ENCODE measurements at regions not wholly inside any gene's neighbourhood (a gene's known extent, or its start where the extent isn't known, plus 50 kb on each side); places are given as distances from the start of the nearest gene placed in this dataset.

- H3K4me2 ChIP-seq (ENCODE audit: low read length), result no peak overlapping the region
- no CpG with 5 or more reads among the region's 6 CpGs for WGBS (ENCODE audit: extremely low coverage, insufficient coverage, insufficient read length)
- no peak overlapping the region for H3K14ac ChIP-seq (ENCODE audit: low read length)
- H4K91ac ChIP-seq (ENCODE audit: low read depth, low read length), result no peak overlapping the region
- H3K4me3 ChIP-seq (ENCODE audit: low read depth, low read length), result no peak overlapping the region
- H3K9me3 ChIP-seq (ENCODE audit: insufficient read depth, low read depth, low read length), result no peaks in the 10 kb centered on the region
- no peak overlapping the region for H2BK120ac ChIP-seq (ENCODE audit: insufficient read depth, low read length, poor library complexity)
- H4K8ac ChIP-seq (ENCODE audit: low read depth, low read length), result no peak overlapping the region
- H2AFZ ChIP-seq (ENCODE audit: insufficient read depth, low read length, poor library complexity), result no peak overlapping the region
- no peak overlapping the region for H4K12ac ChIP-seq (ENCODE audit: low read depth, low read length)
- H2BK12ac ChIP-seq (ENCODE audit: low read length), result no peak overlapping the region
- no peak overlapping the region for H3K4ac ChIP-seq (ENCODE audit: low read depth, low read length)
- no peaks in the 10 kb centered on the region for H3K36me3 ChIP-seq (ENCODE audit: control insufficient read depth in 1 of 2, insufficient read depth in 2 of 2, low read length in 2 of 2)
- no peaks in the 10 kb centered on the region for H3K79me1 ChIP-seq (ENCODE audit: low read length)
- no peak overlapping the region for H3K27ac ChIP-seq (ENCODE audit: low read depth, low read length)
- H2AK5ac ChIP-seq (ENCODE audit: low read length), result no peak overlapping the region
- H3K23ac ChIP-seq (ENCODE audit: low read length), result no peak overlapping the region
- H3K9ac ChIP-seq (ENCODE audit: low read length), result no peak overlapping the region
- H3K4me1 ChIP-seq (ENCODE audit: control insufficient read depth in 1 of 2, insufficient read depth in 2 of 2, low read length in 2 of 2), result peaks cover 5 to 8% of the 10 kb centered on the region in 2 experiments
- H3K27me3 ChIP-seq (ENCODE audit: insufficient read depth, low read length), result no peaks in the 10 kb centered on the region
- H3K18ac ChIP-seq (ENCODE audit: low read length), result no peak overlapping the region
- no peak for DNase-seq
- H2BK5ac ChIP-seq (ENCODE audit: low read depth, low read length, poor library complexity), result no peak overlapping the region
- H3K79me2 ChIP-seq (ENCODE audit: control insufficient read depth, insufficient read depth, low read length, poor library complexity), result no peaks in the 10 kb centered on the region
Measured at GRCh38 chr2:234677758-234678538, 181.1 kb upstream of the ARL4C start.

- H4K12ac ChIP-seq (ENCODE audit: low read depth, low read length), result no peak overlapping the region
- no peak overlapping the region for H3K9ac ChIP-seq (ENCODE audit: low read length)
Measured at GRCh38 chr2:234676783-234677450, 180.0 kb upstream of the ARL4C start.

GRCh38 chr2:234676109-234676782 lies 179.4 kb upstream of the ARL4C start:
- no CpG with 5 or more reads among the region's 4 CpGs for WGBS (ENCODE audit: extremely low coverage, insufficient coverage, insufficient read length)
- Histone ChIP-seq H3K79me2 (ENCODE audit: control insufficient read depth, insufficient read depth, low read length, poor library complexity) (no peaks in the 10 kb centered on the region), H2BK5ac (ENCODE audit: low read depth, low read length, poor library complexity) (no peak overlapping the region), H3K9ac (ENCODE audit: low read length) (no peak overlapping the region), H3K14ac (ENCODE audit: low read length) (no peak overlapping the region), H3K27ac (ENCODE audit: low read depth, low read length) (no peak overlapping the region), H3K23ac (ENCODE audit: low read length) (no peak overlapping the region), H2BK12ac (ENCODE audit: low read length) (no peak overlapping the region), H2BK120ac (ENCODE audit: insufficient read depth, low read length, poor library complexity) (no peak overlapping the region), H3K18ac (ENCODE audit: low read length) (no peak overlapping the region), H3K9me3 (ENCODE audit: insufficient read depth, low read depth, low read length) (no peaks in the 10 kb centered on the region), H4K8ac (ENCODE audit: low read depth, low read length) (no peak overlapping the region), H3K4me2 (ENCODE audit: low read length) (no peak overlapping the region), H4K12ac (ENCODE audit: low read depth, low read length) (no peak overlapping the region), H3K4me3 (ENCODE audit: low read depth, low read length) (no peak overlapping the region), H3K36me3 (ENCODE audit: control insufficient read depth in 1 of 2, insufficient read depth in 2 of 2, low read length in 2 of 2) (no peaks in the 10 kb centered on the region), H3K79me1 (ENCODE audit: low read length) (no peaks in the 10 kb centered on the region), H3K4ac (ENCODE audit: low read depth, low read length) (no peak overlapping the region), H2AK5ac (ENCODE audit: low read length) (no peak overlapping the region), H3K4me1 (ENCODE audit: control insufficient read depth in 1 of 2, insufficient read depth in 2 of 2, low read length in 2 of 2) (peaks cover 5 to 8% of the 10 kb centered on the region in 2 experiments), H3K27me3 (ENCODE audit: insufficient read depth, low read length) (no peaks in the 10 kb centered on the region), H4K91ac (ENCODE audit: low read depth, low read length) (no peak overlapping the region), H2AFZ (ENCODE audit: insufficient read depth, low read length, poor library complexity) (no peak overlapping the region)
- DNase-seq, result peak in 1 of 2 donors; percentile 25

More at GRCh38 chr2:234676783-234677450, 180.0 kb upstream of the ARL4C start:
- H3K36me3 ChIP-seq (ENCODE audit: control insufficient read depth in 1 of 2, insufficient read depth in 2 of 2, low read length in 2 of 2), result no peaks in the 10 kb centered on the region
- no peak overlapping the region for H3K14ac ChIP-seq (ENCODE audit: low read length)
- H3K18ac ChIP-seq (ENCODE audit: low read length), result no peak overlapping the region
- DNase-seq, result no peak
- H3K79me2 ChIP-seq (ENCODE audit: control insufficient read depth, insufficient read depth, low read length, poor library complexity), result no peaks in the 10 kb centered on the region
- H4K91ac ChIP-seq (ENCODE audit: low read depth, low read length), result no peak overlapping the region
- H3K27ac ChIP-seq (ENCODE audit: low read depth, low read length), result no peak overlapping the region
- no peak overlapping the region for H2AFZ ChIP-seq (ENCODE audit: insufficient read depth, low read length, poor library complexity)
- WGBS (ENCODE audit: extremely low coverage, insufficient coverage, insufficient read length), result no CpG with 5 or more reads among the region's 8 CpGs
- H3K9me3 ChIP-seq (ENCODE audit: insufficient read depth, low read depth, low read length), result no peaks in the 10 kb centered on the region
- H3K23ac ChIP-seq (ENCODE audit: low read length), result no peak overlapping the region
- no peaks in the 10 kb centered on the region for H3K79me1 ChIP-seq (ENCODE audit: low read length)
- H3K4me3 ChIP-seq (ENCODE audit: low read depth, low read length), result no peak overlapping the region
- H3K4me1 ChIP-seq (ENCODE audit: control insufficient read depth in 1 of 2, insufficient read depth in 2 of 2, low read length in 2 of 2), result peaks cover 5 to 8% of the 10 kb centered on the region in 2 experiments
- H2BK120ac ChIP-seq (ENCODE audit: insufficient read depth, low read length, poor library complexity), result no peak overlapping the region
- H3K4me2 ChIP-seq (ENCODE audit: low read length), result no peak overlapping the region
- H2BK12ac ChIP-seq (ENCODE audit: low read length), result no peak overlapping the region
- no peaks in the 10 kb centered on the region for H3K27me3 ChIP-seq (ENCODE audit: insufficient read depth, low read length)
- H4K8ac ChIP-seq (ENCODE audit: low read depth, low read length), result no peak overlapping the region
- H2AK5ac ChIP-seq (ENCODE audit: low read length), result no peak overlapping the region
- H2BK5ac ChIP-seq (ENCODE audit: low read depth, low read length, poor library complexity), result no peak overlapping the region
- H3K4ac ChIP-seq (ENCODE audit: low read depth, low read length), result no peak overlapping the region

GRCh38 chr2:234674781-234675201 lies 177.9 kb upstream of the ARL4C start:
- no peak overlapping the region for H2BK5ac ChIP-seq (ENCODE audit: low read depth, low read length, poor library complexity)
- H4K12ac ChIP-seq (ENCODE audit: low read depth, low read length), result no peak overlapping the region
- H2BK12ac ChIP-seq (ENCODE audit: low read length), result no peak overlapping the region
- no peaks in the 10 kb centered on the region for H3K79me1 ChIP-seq (ENCODE audit: low read length)
- no peaks in the 10 kb centered on the region for H3K79me2 ChIP-seq (ENCODE audit: control insufficient read depth, insufficient read depth, low read length, poor library complexity)
- H3K4me2 ChIP-seq (ENCODE audit: low read length), result no peak overlapping the region
- H3K4me3 ChIP-seq (ENCODE audit: low read depth, low read length), result no peak overlapping the region
- peaks cover 0 to 2% of the 10 kb centered on the region in 2 experiments for H3K4me1 ChIP-seq (ENCODE audit: control insufficient read depth in 1 of 2, insufficient read depth in 2 of 2, low read length in 2 of 2)
- no peak overlapping the region for H2AK5ac ChIP-seq (ENCODE audit: low read length)
- H3K18ac ChIP-seq (ENCODE audit: low read length), result no peak overlapping the region
- H2BK120ac ChIP-seq (ENCODE audit: insufficient read depth, low read length, poor library complexity), result no peak overlapping the region
- H4K8ac ChIP-seq (ENCODE audit: low read depth, low read length), result no peak overlapping the region
- WGBS (ENCODE audit: extremely low coverage, insufficient coverage, insufficient read length), result no CpG with 5 or more reads among the region's 3 CpGs
- H3K23ac ChIP-seq (ENCODE audit: low read length), result no peak overlapping the region
- H3K9me3 ChIP-seq (ENCODE audit: insufficient read depth, low read depth, low read length), result no peaks in the 10 kb centered on the region
- H3K14ac ChIP-seq (ENCODE audit: low read length), result no peak overlapping the region
- no peak overlapping the region for H3K9ac ChIP-seq (ENCODE audit: low read length)
- peak; percentile 22 to 60 for DNase-seq
- H3K27ac ChIP-seq (ENCODE audit: low read depth, low read length), result no peak overlapping the region
- H3K36me3 ChIP-seq (ENCODE audit: control insufficient read depth in 1 of 2, insufficient read depth in 2 of 2, low read length in 2 of 2), result no peaks in the 10 kb centered on the region
- no peak overlapping the region for H3K4ac ChIP-seq (ENCODE audit: low read depth, low read length)
- no peak overlapping the region for H4K91ac ChIP-seq (ENCODE audit: low read depth, low read length)
- H2AFZ ChIP-seq (ENCODE audit: insufficient read depth, low read length, poor library complexity), result no peak overlapping the region
- H3K27me3 ChIP-seq (ENCODE audit: insufficient read depth, low read length), result no peaks in the 10 kb centered on the region

Data from trophoblast cell (in vitro differentiated cells and primary cell).